ENCODE measurements at regions not wholly inside any gene's neighbourhood (a gene's known extent, or its start where the extent isn't known, plus 50 kb on each side); places are given as distances from the start of the nearest gene placed in this dataset.

DNA sequence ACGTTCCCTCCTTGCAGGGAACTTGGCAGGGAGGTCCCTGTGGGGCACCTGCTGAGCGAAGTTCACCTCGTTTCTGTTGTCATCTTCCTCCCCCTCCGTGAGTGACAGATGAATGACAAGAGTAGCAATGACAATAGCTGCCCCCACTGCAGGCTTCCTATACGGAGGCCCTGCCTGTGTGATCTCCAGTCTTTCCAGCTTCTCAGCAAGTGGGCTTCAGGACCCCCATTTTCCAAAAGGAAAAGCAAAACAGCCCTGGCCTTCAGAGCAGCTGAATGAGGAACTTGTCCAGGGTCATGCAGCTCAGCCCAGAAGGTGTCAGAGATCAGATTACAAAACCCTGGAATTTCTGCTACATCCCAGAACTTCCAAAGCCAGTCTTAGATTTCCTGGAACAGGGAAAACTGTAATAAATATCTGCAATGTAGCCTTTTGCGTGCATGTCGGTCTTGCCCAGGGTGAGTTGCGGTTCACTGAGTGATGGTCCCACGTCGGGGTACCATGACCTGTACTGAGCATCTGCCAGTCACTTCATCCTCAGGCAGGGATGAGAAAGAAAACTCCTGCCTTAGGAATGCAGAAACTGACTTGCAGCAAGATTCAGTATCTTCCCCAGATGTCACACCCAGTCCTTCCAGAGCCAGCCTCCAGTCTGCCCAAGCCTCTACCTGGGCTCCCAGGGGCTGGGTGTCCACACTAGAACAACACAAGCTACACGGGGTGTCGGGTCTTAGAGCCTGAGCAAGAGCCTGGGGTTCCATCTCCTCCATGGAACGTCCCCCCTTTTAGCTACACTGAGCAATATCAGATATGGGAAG lies 1457.0 kb downstream of the BRD1 start:
- no peaks in the 10 kb centered on the region for H3K36me3 ChIP-seq
- no peak overlapping the region for H3K27ac ChIP-seq
- TF ChIP-seq, protein P1, sequence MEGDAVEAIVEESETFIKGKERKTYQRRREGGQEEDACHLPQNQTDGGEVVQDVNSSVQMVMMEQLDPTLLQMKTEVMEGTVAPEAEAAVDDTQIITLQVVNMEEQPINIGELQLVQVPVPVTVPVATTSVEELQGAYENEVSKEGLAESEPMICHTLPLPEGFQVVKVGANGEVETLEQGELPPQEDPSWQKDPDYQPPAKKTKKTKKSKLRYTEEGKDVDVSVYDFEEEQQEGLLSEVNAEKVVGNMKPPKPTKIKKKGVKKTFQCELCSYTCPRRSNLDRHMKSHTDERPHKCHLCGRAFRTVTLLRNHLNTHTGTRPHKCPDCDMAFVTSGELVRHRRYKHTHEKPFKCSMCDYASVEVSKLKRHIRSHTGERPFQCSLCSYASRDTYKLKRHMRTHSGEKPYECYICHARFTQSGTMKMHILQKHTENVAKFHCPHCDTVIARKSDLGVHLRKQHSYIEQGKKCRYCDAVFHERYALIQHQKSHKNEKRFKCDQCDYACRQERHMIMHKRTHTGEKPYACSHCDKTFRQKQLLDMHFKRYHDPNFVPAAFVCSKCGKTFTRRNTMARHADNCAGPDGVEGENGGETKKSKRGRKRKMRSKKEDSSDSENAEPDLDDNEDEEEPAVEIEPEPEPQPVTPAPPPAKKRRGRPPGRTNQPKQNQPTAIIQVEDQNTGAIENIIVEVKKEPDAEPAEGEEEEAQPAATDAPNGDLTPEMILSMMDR (IDR thresholded peaks at IDR 0.05), result no peak
- H3K9me3 ChIP-seq, result no peaks in the 10 kb centered on the region
- intact Hi-C loops (cut with DNase I), result no loop called here
- H3K4me3 ChIP-seq, result no peak overlapping the region
- no peaks in the 10 kb centered on the region for H3K4me1 ChIP-seq
- H3K27me3 ChIP-seq, result peaks cover 0 to 44% (median 3%) of the 10 kb centered on the region in 9 donors
- DNase-seq (no peak), ATAC-seq (no peak)
- 58 to 63% (median 60%) methylated on average over 13 of the region's 13 CpGs for whole genome bisulfite sequencing, 4 donors

- no peak for ATAC-seq
- no peaks in the 10 kb centered on the region for H3K9me3 ChIP-seq
- no peak overlapping the region for H3K27ac ChIP-seq
- peaks cover 0 to 39% (median 3%) of the 10 kb centered on the region in 9 donors for H3K27me3 ChIP-seq
- no peak for TF ChIP-seq POLR2A (IDR thresholded peaks at IDR 0.05)
- TF ChIP-seq, protein P1 (IDR thresholded peaks at IDR 0.05), result no peak
- H3K36me3 ChIP-seq, result no peaks in the 10 kb centered on the region
- H3K4me1 ChIP-seq, result no peaks in the 10 kb centered on the region
- no peak overlapping the region for H3K4me3 ChIP-seq
- 22 to 32% (median 30%) methylated on average over 16 to 17 of the region's 17 CpGs for WGBS, 4 donors
- DNase-seq, result no peak
- intact Hi-C loops (cut with DNase I), result no loop called here
These were observed 1457.7 kb downstream of the BRD1 start for GRCh38 chr22:48369789-48370507.

- H3K36me3 ChIP-seq, result no peaks in the 10 kb centered on the region
- TF ChIP-seq POLR2A (IDR thresholded peaks at IDR 0.05), result no peak
- TF ChIP-seq, protein P1 (IDR thresholded peaks at IDR 0.05), result no peak
- 65 to 74% (median 71%) methylated on average over 11 of the region's 11 CpGs for WGBS, 4 donors
- intact Hi-C loops (cut with DNase I), result no loop called here
- no peaks in the 10 kb centered on the region for H3K9me3 ChIP-seq
- H3K27ac ChIP-seq, result no peak overlapping the region
- ATAC-seq (no peak), DNase-seq (no peak)
- H3K4me1 ChIP-seq, result no peaks in the 10 kb centered on the region
- H3K4me3 ChIP-seq, result no peak overlapping the region
- H3K27me3 ChIP-seq, result peaks cover 0 to 39% (median 0%) of the 10 kb centered on the region in 9 donors
These were observed 1458.6 kb downstream of the BRD1 start for GRCh38 chr22:48368975-48369525.

- no peaks in the 10 kb centered on the region for H3K36me3 ChIP-seq
- no peak overlapping the region for H3K27ac ChIP-seq
- DNase-seq (no peak), ATAC-seq (no peak)
- no peak overlapping the region for H3K4me3 ChIP-seq
- 75 to 87% (median 84%) methylated on average over 12 of the region's 12 CpGs for WGBS, 4 donors
- intact Hi-C loops (cut with DNase I), result no loop called here
- peaks cover 0 to 39% (median 0%) of the 10 kb centered on the region in 9 donors for H3K27me3 ChIP-seq
- H3K9me3 ChIP-seq, result no peaks in the 10 kb centered on the region
- TF ChIP-seq, protein P1 (IDR thresholded peaks at IDR 0.05), result no peak
- no peak for TF ChIP-seq POLR2A (IDR thresholded peaks at IDR 0.05)
- no peaks in the 10 kb centered on the region for H3K4me1 ChIP-seq
These were observed 1459.9 kb downstream of the BRD1 start for GRCh38 chr22:48367731-48368130.

Measured in heart left ventricle (tissue), 16 donors.